C1 segment of cervical spinal cord (tissue), 14 donors: ENCODE measurements at regions not wholly inside any gene's neighbourhood (a gene's known extent, or its start where the extent isn't known, plus 50 kb on each side); places are given as distances from the start of the nearest gene placed in this dataset.

Experiments
- DNase-seq, 14 donors: peaks; one replicate each; lab custom pipeline; 2025; lab: John Stamatoyannopoulos, UW

- no peak for DNase-seq
Observed at GRCh38 chr1:217003355-217003754, 280.1 kb upstream of the ESRRG start.

- DNase-seq: no peak
Observed at GRCh38 chr1:216997831-216998230, 274.6 kb upstream of the ESRRG start.

- no peak for DNase-seq
Observed at GRCh38 chr1:216997069-216997468, 273.8 kb upstream of the ESRRG start.

- no peak for DNase-seq
Observed at GRCh38 chr1:216984536-216984935, 261.3 kb upstream of the ESRRG start.

- DNase-seq: no peak
Observed at GRCh38 chr1:216983823-216984222, 260.6 kb upstream of the ESRRG start.

GRCh38 chr1:216961516-216961915 lies 238.3 kb upstream of the ESRRG start:
- DNase-seq: no peak

- DNase-seq: no peak
Observed at GRCh38 chr1:216960716-216961115, 237.5 kb upstream of the ESRRG start.

GRCh38 chr1:216958569-216958968 lies 235.3 kb upstream of the ESRRG start:
- no peak for DNase-seq

- DNase-seq: no peak
Observed at GRCh38 chr1:216953495-216953894, 230.3 kb upstream of the ESRRG start.

- DNase-seq: no peak
Observed at GRCh38 chr1:216952864-216953263, 229.6 kb upstream of the ESRRG start.

GRCh38 chr1:216945538-216946080 lies 222.4 kb upstream of the ESRRG start:
- peak in 1 of 14 donors; percentile 10 for DNase-seq

GRCh38 chr1:216944864-216945510 lies 221.8 kb upstream of the ESRRG start:
- no peak for DNase-seq

- DNase-seq: no peak
Observed at GRCh38 chr1:216937491-216937890, 214.3 kb upstream of the ESRRG start.

GRCh38 chr1:216936779-216937178 lies 213.6 kb upstream of the ESRRG start:
- no peak for DNase-seq

- DNase-seq: no peak
Observed at GRCh38 chr1:216935901-216936300, 212.7 kb upstream of the ESRRG start.

- no peak for DNase-seq
Observed at GRCh38 chr1:216932424-216932823, 209.2 kb upstream of the ESRRG start.

- DNase-seq: no peak
Observed at GRCh38 chr1:216929870-216930582, 206.8 kb upstream of the ESRRG start.

GRCh38 chr1:216927633-216928032 lies 204.4 kb upstream of the ESRRG start:
- DNase-seq: no peak

GRCh38 chr1:216926720-216927510 lies 203.7 kb upstream of the ESRRG start:
- DNase-seq: peak in 1 of 14 donors; percentile 7

- DNase-seq: no peak
Observed at GRCh38 chr1:216925962-216926625, 202.9 kb upstream of the ESRRG start.

- no peak for DNase-seq
Observed at GRCh38 chr1:216924732-216925131, 201.5 kb upstream of the ESRRG start.

- no peak for DNase-seq
Observed at GRCh38 chr1:216923601-216924000, 200.4 kb upstream of the ESRRG start.
